HG02588 (cell line): ENCODE measurements at regions not wholly inside any gene's neighbourhood (a gene's known extent, or its start where the extent isn't known, plus 50 kb on each side); places are given as distances from the start of the nearest gene placed in this dataset.
"Not testable (repeated sequence)": the region's sequence is repeated elsewhere in the genome, so short reads cannot be mapped to it uniquely, and the experiment has no call there.

Experiments
- ATAC-seq: cut with Tn5 transposase; IDR thresholded peaks from one replicate; pipeline ENCODE4 v1.9.1; 2021; ENCODE audit warnings: mild to moderate bottlenecking, moderate library complexity; ENCODE audit not compliant: unreplicated experiment

GRCh38 chr9:3773362-3774060 is 247.7 kb upstream of the RFX3 start:
- no peak for ATAC-seq

GRCh38 chr9:3769646-3770045 is 243.8 kb upstream of the RFX3 start:
- ATAC-seq, result no peak

GRCh38 chr9:3768712-3769457 is 243.1 kb upstream of the RFX3 start:
- no peak for ATAC-seq

- no peak for ATAC-seq
Measured at GRCh38 chr9:3768286-3768685, 242.5 kb upstream of the RFX3 start.

GRCh38 chr9:3762076-3762475 is 236.3 kb upstream of the RFX3 start:
- ATAC-seq, result no peak

- no peak for ATAC-seq
Measured at GRCh38 chr9:3760031-3760430, 234.2 kb upstream of the RFX3 start.

- no peak for ATAC-seq
Measured at GRCh38 chr9:3758816-3759576, 233.2 kb upstream of the RFX3 start.

- no peak for ATAC-seq
Measured at GRCh38 chr9:3756071-3756470, 230.3 kb upstream of the RFX3 start.

GRCh38 chr9:3751125-3751758 is 225.4 kb upstream of the RFX3 start:
- ATAC-seq, result no peak

- no peak for ATAC-seq
Measured at GRCh38 chr9:3750321-3750720, 224.5 kb upstream of the RFX3 start.

- ATAC-seq, result no peak
Measured at GRCh38 chr9:3746296-3747275, 220.8 kb upstream of the RFX3 start.

- no peak for ATAC-seq
Measured at GRCh38 chr9:3743901-3744413, 218.2 kb upstream of the RFX3 start.

- no peak for ATAC-seq
Measured at GRCh38 chr9:3742586-3742985, 216.8 kb upstream of the RFX3 start.

GRCh38 chr9:3741729-3742128 is 215.9 kb upstream of the RFX3 start:
- ATAC-seq, result no peak

- no peak for ATAC-seq
Measured at GRCh38 chr9:3740690-3741419, 215.1 kb upstream of the RFX3 start.

GRCh38 chr9:3736161-3736560 is 210.4 kb upstream of the RFX3 start:
- ATAC-seq, result no peak

- no peak for ATAC-seq
Measured at GRCh38 chr9:3735251-3735650, 209.4 kb upstream of the RFX3 start.

GRCh38 chr9:3733527-3734262 is 207.9 kb upstream of the RFX3 start:
- ATAC-seq, result not testable (repeated sequence)

GRCh38 chr9:3733039-3733408 is 207.2 kb upstream of the RFX3 start:
- ATAC-seq, result no peak
